ENCODE measurements at regions not wholly inside any gene's neighbourhood (a gene's known extent, or its start where the extent isn't known, plus 50 kb on each side); places are given as distances from the start of the nearest gene placed in this dataset.

- TF ChIP-seq CTCF (conservative IDR thresholded peaks at IDR 0.05): no peak
- H3K9me3 Mint-ChIP-seq: no peaks in the 10 kb centered on the region
- H3K36me3 Mint-ChIP-seq: no peaks in the 10 kb centered on the region
- no peak overlapping the region for H3K4me3 Mint-ChIP-seq
- peaks cover 3% of the 10 kb centered on the region for H3K27me3 Mint-ChIP-seq
- H3K27ac Mint-ChIP-seq: no peak overlapping the region
- DNase-seq (ENCODE audit: extremely low spot score, unreplicated experiment): no peak
- H3K4me1 Mint-ChIP-seq (ENCODE audit: unreplicated experiment): peaks cover 20% of the 10 kb centered on the region
These were observed 84.2 kb downstream of the LSM3 start for GRCh38 chr3:14262867-14263266.

GRCh38 chr3:14263317-14264005 is 84.8 kb downstream of the LSM3 start:
- DNase-seq (ENCODE audit: extremely low spot score, unreplicated experiment): no peak
- H3K27ac Mint-ChIP-seq: no peak overlapping the region
- no peaks in the 10 kb centered on the region for H3K9me3 Mint-ChIP-seq
- no peak overlapping the region for H3K4me3 Mint-ChIP-seq
- peaks cover 20% of the 10 kb centered on the region for H3K4me1 Mint-ChIP-seq (ENCODE audit: unreplicated experiment)
- H3K27me3 Mint-ChIP-seq: peaks cover 8% of the 10 kb centered on the region
- H3K36me3 Mint-ChIP-seq: no peaks in the 10 kb centered on the region
- no peak for TF ChIP-seq CTCF (conservative IDR thresholded peaks at IDR 0.05)

- no peak for DNase-seq (ENCODE audit: extremely low spot score, unreplicated experiment)
- no peak overlapping the region for H3K4me3 Mint-ChIP-seq
- H3K27me3 Mint-ChIP-seq: peaks cover 8% of the 10 kb centered on the region
- TF ChIP-seq CTCF (conservative IDR thresholded peaks at IDR 0.05): no peak
- peaks cover 20% of the 10 kb centered on the region for H3K4me1 Mint-ChIP-seq (ENCODE audit: unreplicated experiment)
- no peaks in the 10 kb centered on the region for H3K9me3 Mint-ChIP-seq
- H3K36me3 Mint-ChIP-seq: no peaks in the 10 kb centered on the region
- H3K27ac Mint-ChIP-seq: peak overlapping the region; percentile 44
These were observed 86.8 kb downstream of the LSM3 start for GRCh38 chr3:14265246-14265962.

- Mint-ChIP-seq H3K27ac (no peak overlapping the region), H3K27me3 (peaks cover 8% of the 10 kb centered on the region), H3K36me3 (no peaks in the 10 kb centered on the region), H3K9me3 (no peaks in the 10 kb centered on the region), H3K4me3 (no peak overlapping the region), H3K4me1 (ENCODE audit: unreplicated experiment) (peaks cover 11% of the 10 kb centered on the region)
- no peak for TF ChIP-seq CTCF (conservative IDR thresholded peaks at IDR 0.05)
- DNase-seq (ENCODE audit: extremely low spot score, unreplicated experiment): no peak
These were observed 87.7 kb downstream of the LSM3 start for GRCh38 chr3:14266361-14266760.

GRCh38 chr3:14267976-14268375 is 89.4 kb downstream of the LSM3 start:
- no peak overlapping the region for H3K4me3 Mint-ChIP-seq
- H3K36me3 Mint-ChIP-seq: no peaks in the 10 kb centered on the region
- H3K4me1 Mint-ChIP-seq (ENCODE audit: unreplicated experiment): peaks cover 21% of the 10 kb centered on the region
- H3K27me3 Mint-ChIP-seq: peaks cover 8% of the 10 kb centered on the region
- no peaks in the 10 kb centered on the region for H3K9me3 Mint-ChIP-seq
- no peak for DNase-seq (ENCODE audit: extremely low spot score, unreplicated experiment)
- peak overlapping the region; percentile 74 for H3K27ac Mint-ChIP-seq
- TF ChIP-seq CTCF (conservative IDR thresholded peaks at IDR 0.05): no peak

Data from type B pancreatic cell (in vitro differentiated cells).